ENCODE measurements at regions not wholly inside any gene's neighbourhood (a gene's known extent, or its start where the extent isn't known, plus 50 kb on each side); places are given as distances from the start of the nearest gene placed in this dataset.

GRCh38 chr1:20410503-20410902, 75.5 kb downstream of the CAMK2N1 start:
- H3K4me1 ChIP-seq (ENCODE audit: insufficient read depth) = peaks cover 6% of the 10 kb centered on the region; the same call in 1 of the 2 replicates
- H3K9me3 Mint-ChIP-seq = peaks cover 12% of the 10 kb centered on the region; the same call in 2 of the 3 replicates
- DNase-seq (ENCODE audit: low spot score) (no peak), ATAC-seq (no peak)
- no peaks in the 10 kb centered on the region for H3K36me3 ChIP-seq (ENCODE audit: insufficient read depth)
- no peak overlapping the region for H2AFZ ChIP-seq
- H3K9me2 ChIP-seq (ENCODE audit: insufficient read depth) = no peaks in the 10 kb centered on the region
- H3K4me1 Mint-ChIP-seq = peaks cover 12% of the 10 kb centered on the region
- H3K27ac ChIP-seq (ENCODE audit: low read depth) = no peak overlapping the region
- no peak overlapping the region for H3K4me2 ChIP-seq
- H3K4me3 Mint-ChIP-seq = no peak overlapping the region
- H3K4me3 ChIP-seq = no peak overlapping the region
- no peaks in the 10 kb centered on the region; the same call in 1 of the 2 replicates for H4K20me1 ChIP-seq (replicated peaks; ENCODE audit: insufficient read depth)
- H3F3A ChIP-seq (replicated peaks; ENCODE audit: low read depth) = no peaks in the 10 kb centered on the region
- H3K27ac Mint-ChIP-seq = no peak overlapping the region
- no peaks in the 10 kb centered on the region for H3K36me3 Mint-ChIP-seq (ENCODE audit: low read depth)
- peaks cover 60% of the 10 kb centered on the region for H3K27me3 ChIP-seq (ENCODE audit: insufficient read depth)
- no peaks in the 10 kb centered on the region for H3K79me2 ChIP-seq (replicated peaks; ENCODE audit: insufficient read depth)
- no peak for TF ChIP-seq ZNF114 (CRISPR knock-in tag; IDR thresholded peaks at IDR 0.05)
- TF ChIP-seq EZH2phosphoT487 (IDR thresholded peaks at IDR 0.05; ENCODE audit: unreplicated experiment) = no peak
- H3K27me3 Mint-ChIP-seq (ENCODE audit: insufficient read depth, low read depth, poor library complexity) = peaks cover 58% of the 10 kb centered on the region

GRCh38 chr1:20409971-20410370, 76.0 kb downstream of the CAMK2N1 start:
- Histone ChIP-seq H2AFZ (no peak overlapping the region), H3K4me3 (no peak overlapping the region), H3K4me1 (ENCODE audit: insufficient read depth) (peaks cover 6% of the 10 kb centered on the region; the same call in 1 of the 2 replicates), H3K9me2 (ENCODE audit: insufficient read depth) (no peaks in the 10 kb centered on the region), H3K4me2 (no peak overlapping the region), H3K79me2 (replicated peaks; ENCODE audit: insufficient read depth) (no peaks in the 10 kb centered on the region), H3K36me3 (ENCODE audit: insufficient read depth) (no peaks in the 10 kb centered on the region), H4K20me1 (replicated peaks; ENCODE audit: insufficient read depth) (no peaks in the 10 kb centered on the region; the same call in 1 of the 2 replicates), H3K27ac (ENCODE audit: low read depth) (no peak overlapping the region), H3K27me3 (ENCODE audit: insufficient read depth) (peaks cover 65% of the 10 kb centered on the region), H3F3A (replicated peaks; ENCODE audit: low read depth) (no peaks in the 10 kb centered on the region)
- H3K9me3 Mint-ChIP-seq = peaks cover 12% of the 10 kb centered on the region; the same call in 2 of the 3 replicates
- H3K4me3 Mint-ChIP-seq = no peak overlapping the region
- H3K27ac Mint-ChIP-seq = no peak overlapping the region
- ATAC-seq (no peak), DNase-seq (ENCODE audit: low spot score) (no peak)
- TF ChIP-seq NANOG (IDR thresholded peaks at IDR 0.05; ENCODE audit: borderline replicate concordance) = no peak
- TF ChIP-seq EZH2 (IDR thresholded peaks at IDR 0.05; ENCODE audit: low read depth, unreplicated experiment) = no peak
- TF ChIP-seq ZNF114 (CRISPR knock-in tag; IDR thresholded peaks at IDR 0.05) = no peak
- no peak for TF ChIP-seq ZNF331 (CRISPR knock-in tag; IDR thresholded peaks at IDR 0.05; ENCODE audit: low read depth)
- TF ChIP-seq ZNF462 (CRISPR knock-in tag; IDR thresholded peaks at IDR 0.05) = no peak
- no peak for TF ChIP-seq JUNB (IDR thresholded peaks at IDR 0.05; ENCODE audit: unreplicated experiment)
- TF ChIP-seq REST (IDR thresholded peaks at IDR 0.05; ENCODE audit: unreplicated experiment) = no peak
- no peak for TF ChIP-seq STAT1 (IDR thresholded peaks at IDR 0.05; ENCODE audit: unreplicated experiment)
- peaks cover 12% of the 10 kb centered on the region for H3K4me1 Mint-ChIP-seq
- H3K36me3 Mint-ChIP-seq (ENCODE audit: low read depth) = no peaks in the 10 kb centered on the region
- H3K27me3 Mint-ChIP-seq (ENCODE audit: insufficient read depth, low read depth, poor library complexity) = peaks cover 63% of the 10 kb centered on the region
